WTC11 (cell line): ENCODE measurements at regions not wholly inside any gene's neighbourhood (a gene's known extent, or its start where the extent isn't known, plus 50 kb on each side); places are given as distances from the start of the nearest gene placed in this dataset.

Source experiments
- ATAC-seq: fragments of 200-7000 bp; cut with Tn5 transposase; 2 replicates; pipeline ENCODE4 v1.10.0; 2021; ENCODE audit warnings: mild to moderate bottlenecking, moderate library complexity
- CTCF ChIA-PET: fragments of 300-600 bp; sonication (Branson Sonifier 250); formaldehyde crosslinking; loops from one replicate; lab custom pipeline; 2021; ENCODE audit warnings: antibody characterized with exemption; lab: Charles Lee
- POLR2A ChIA-PET: fragments of 350-600 bp; sonication (Branson Sonifier 250); formaldehyde crosslinking; loops from one replicate; lab custom pipeline; 2021; ENCODE audit warnings: antibody characterized with exemption; lab: Charles Lee
- DNase-seq: peaks from one replicate; pipeline ENCODE4 v3.0.0; 2021; ENCODE audit warnings: low spot score
- H3K27ac Mint-ChIP-seq: 2 replicates; pipeline ENCODE4 v1.8.0; 2021; ENCODE audit warnings: mixed read lengths
- H3K27me3 Mint-ChIP-seq: 2 replicates; pipeline ENCODE4 v1.8.0; 2021; ENCODE audit warnings: low read depth, mild to moderate bottlenecking, moderate library complexity, mixed read lengths
- H3K36me3 Mint-ChIP-seq: 2 replicates; pipeline ENCODE4 v1.8.0; 2021; ENCODE audit warnings: mixed read lengths
- H3K4me1 Mint-ChIP-seq: 2 replicates; pipeline ENCODE4 v1.8.0; 2022; ENCODE audit warnings: mixed read lengths
- H3K4me3 Mint-ChIP-seq: 2 replicates; pipeline ENCODE4 v1.8.0; 2021; ENCODE audit warnings: mild to moderate bottlenecking, moderate library complexity, mixed read lengths
- H3K9me3 Mint-ChIP-seq: 2 replicates; pipeline ENCODE4 v1.8.0; 2021; ENCODE audit warnings: mixed read lengths
- CDX4 ChIP-seq: fragments of 250-450 bp; sonication (Bioruptor Pico); IDR thresholded peaks from 2 replicates; pipeline ENCODE4 v1.9.0; 2021; ENCODE audit warnings: moderate library complexity, mild to moderate bottlenecking, inconsistent platforms, borderline replicate concordance
- CREB1 ChIP-seq: sonication (generic); formaldehyde crosslinking; IDR thresholded peaks from 2 replicates; pipeline ENCODE4 v1.8.0; 2023; ENCODE audit warnings: mild to moderate bottlenecking, missing genetic modification reagents
- CREM ChIP-seq: sonication (generic); formaldehyde crosslinking; IDR thresholded peaks from 2 replicates; pipeline ENCODE4 v1.8.1; 2022; ENCODE audit warnings: mild to moderate bottlenecking, missing genetic modification reagents, moderate library complexity
- E2F4 ChIP-seq: sonication (generic); formaldehyde crosslinking; IDR thresholded peaks from 2 replicates; pipeline ENCODE4 v1.8.1; 2022; ENCODE audit warnings: low read depth, mild to moderate bottlenecking, moderate library complexity, missing genetic modification reagents, borderline replicate concordance
- ERG ChIP-seq: fragments of 250-450 bp; sonication (Bioruptor Pico); IDR thresholded peaks from 2 replicates; pipeline ENCODE4 v1.8.0; 2021; ENCODE audit warnings: mild to moderate bottlenecking
- ESRRA ChIP-seq: sonication (generic); formaldehyde crosslinking; IDR thresholded peaks from 2 replicates; pipeline ENCODE4 v1.8.1; 2022; ENCODE audit warnings: mild to moderate bottlenecking, missing genetic modification reagents, borderline replicate concordance
- ETV6 ChIP-seq: sonication (generic); formaldehyde crosslinking; IDR thresholded peaks from 2 replicates; pipeline ENCODE4 v1.8.1; 2022; ENCODE audit warnings: mild to moderate bottlenecking, missing genetic modification reagents
- FOXJ3 ChIP-seq: sonication (generic); formaldehyde crosslinking; IDR thresholded peaks from 2 replicates; pipeline ENCODE4 v1.9.0; 2021; ENCODE audit warnings: missing genetic modification reagents, mild to moderate bottlenecking, borderline replicate concordance
- HMGXB4 ChIP-seq: sonication (generic); formaldehyde crosslinking; IDR thresholded peaks from 2 replicates; pipeline ENCODE4 v1.8.1; 2023; ENCODE audit warnings: mild to moderate bottlenecking, moderate library complexity, missing genetic modification reagents
- IRF2 ChIP-seq: sonication (generic); formaldehyde crosslinking; IDR thresholded peaks from 2 replicates; pipeline ENCODE4 v1.8.0; 2022; ENCODE audit warnings: low read depth, missing genetic modification reagents, borderline replicate concordance
- MYBL2 ChIP-seq: sonication (generic); formaldehyde crosslinking; IDR thresholded peaks from 2 replicates; pipeline ENCODE4 v1.8.1; 2023; ENCODE audit warnings: mild to moderate bottlenecking, moderate library complexity, missing genetic modification reagents
- NFE2L1 ChIP-seq: sonication (generic); formaldehyde crosslinking; IDR thresholded peaks from 2 replicates; pipeline ENCODE4 v1.8.1; 2023; ENCODE audit warnings: missing genetic modification reagents
- NR1H2 ChIP-seq: sonication (generic); formaldehyde crosslinking; IDR thresholded peaks from 2 replicates; pipeline ENCODE4 v1.9.0; 2021; ENCODE audit warnings: mild to moderate bottlenecking, moderate library complexity, missing genetic modification reagents
- SP1 ChIP-seq: sonication (generic); formaldehyde crosslinking; conservative IDR thresholded peaks from 2 replicates; pipeline ENCODE4 v1.8.1; 2022; ENCODE audit warnings: missing genetic modification reagents
- TEAD4 ChIP-seq: sonication (generic); formaldehyde crosslinking; IDR thresholded peaks from 2 replicates; pipeline ENCODE4 v1.8.0; 2022; ENCODE audit warnings: mild to moderate bottlenecking, missing genetic modification reagents
- ZNF219 ChIP-seq: sonication (generic); formaldehyde crosslinking; IDR thresholded peaks from 2 replicates; pipeline ENCODE4 v1.8.0; 2023; ENCODE audit warnings: missing genetic modification reagents, mild to moderate bottlenecking, borderline replicate concordance
- ZNF281 ChIP-seq: sonication (generic); formaldehyde crosslinking; IDR thresholded peaks from 2 replicates; pipeline ENCODE4 v1.8.0; 2023; ENCODE audit warnings: mild to moderate bottlenecking, missing genetic modification reagents
- ZNF396 ChIP-seq: fragments of 250-450 bp; sonication (Bioruptor Pico); IDR thresholded peaks from 2 replicates; pipeline ENCODE4 v1.8.0; 2021; ENCODE audit warnings: mild to moderate bottlenecking, moderate library complexity, borderline replicate concordance
- TF ChIP-seq, protein P1 (sequence below): sonication (generic); formaldehyde crosslinking; IDR thresholded peaks from 2 replicates; pipeline ENCODE4 v1.8.1; 2023; ENCODE audit warnings: mild to moderate bottlenecking, missing genetic modification reagents, borderline replicate concordance
- TF ChIP-seq, protein P2 (sequence below): sonication (generic); formaldehyde crosslinking; IDR thresholded peaks from 2 replicates; pipeline ENCODE4 v1.8.1; 2022; ENCODE audit warnings: low read depth, missing genetic modification reagents, borderline replicate concordance

DNA sequence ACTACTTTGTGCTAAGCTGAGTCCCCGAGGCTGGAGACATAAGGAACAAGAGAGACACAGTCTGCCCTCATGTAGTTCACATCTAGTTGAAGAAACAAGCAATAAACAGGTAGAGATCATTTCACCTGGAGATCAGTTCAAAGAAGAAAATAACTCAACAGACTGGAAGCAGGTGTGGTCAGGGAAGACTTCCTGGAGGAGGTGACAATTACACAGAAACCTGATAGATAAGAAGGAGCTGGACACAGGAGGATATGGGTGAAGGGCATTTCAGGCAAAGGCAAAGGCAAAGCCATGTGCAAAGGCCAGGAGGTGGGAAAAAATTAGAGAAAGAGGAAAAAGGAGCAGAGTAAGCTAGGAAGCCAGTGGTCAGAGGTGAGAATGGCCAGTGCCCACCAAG is 115.6 kb downstream of the MN1 start:
- no peak for DNase-seq
- CTCF ChIA-PET = no interaction called here

DNA sequence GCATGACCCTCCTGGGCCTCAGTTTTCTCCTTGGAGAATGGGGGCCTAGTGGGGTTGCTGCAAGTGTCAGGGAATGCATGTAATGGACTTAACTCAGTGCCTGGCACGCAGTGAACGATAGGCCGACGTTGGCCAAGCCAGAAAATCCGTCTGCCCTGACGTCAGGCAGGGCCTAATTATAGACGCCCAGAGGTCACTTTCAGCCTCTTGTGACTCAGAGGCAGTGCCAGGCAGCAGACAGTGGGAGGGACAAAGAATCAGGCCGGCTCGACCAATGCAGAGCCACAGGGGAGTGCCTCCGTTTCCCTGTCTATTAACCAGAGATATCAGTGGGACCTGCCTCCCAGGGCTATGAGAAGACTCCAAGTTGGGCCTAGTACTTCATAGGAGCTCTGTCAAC is 115.0 kb downstream of the MN1 start:
- peaks cover 35% of the 10 kb centered on the region for H3K36me3 Mint-ChIP-seq
- H3K4me3 Mint-ChIP-seq = no peak overlapping the region
- ATAC-seq = no peak
- H3K9me3 Mint-ChIP-seq = 0 out of 2 replicates have a peak, but pooled peaks cover 5% of the 10 kb centered on the region
- peaks cover 17% of the 10 kb centered on the region for H3K4me1 Mint-ChIP-seq
- no peak for DNase-seq
- ChIA-PET CTCF (no interaction called here), POLR2A (no interaction called here)
- no peak overlapping the region for H3K27ac Mint-ChIP-seq
- no peaks in the 10 kb centered on the region for H3K27me3 Mint-ChIP-seq
- TF ChIP-seq MYBL2 (CRISPR knock-in tag) = no peak
- TF ChIP-seq E2F4 (CRISPR knock-in tag) = no peak
- TF ChIP-seq HMGXB4 = no peak
- TF ChIP-seq ZNF219 (CRISPR knock-in tag) = no peak
- no peak for TF ChIP-seq IRF2 (CRISPR knock-in tag)
- no peak for TF ChIP-seq ESRRA (CRISPR knock-in tag)
- TF ChIP-seq FOXJ3 (CRISPR knock-in tag) = no peak
- TF ChIP-seq, protein P1, sequence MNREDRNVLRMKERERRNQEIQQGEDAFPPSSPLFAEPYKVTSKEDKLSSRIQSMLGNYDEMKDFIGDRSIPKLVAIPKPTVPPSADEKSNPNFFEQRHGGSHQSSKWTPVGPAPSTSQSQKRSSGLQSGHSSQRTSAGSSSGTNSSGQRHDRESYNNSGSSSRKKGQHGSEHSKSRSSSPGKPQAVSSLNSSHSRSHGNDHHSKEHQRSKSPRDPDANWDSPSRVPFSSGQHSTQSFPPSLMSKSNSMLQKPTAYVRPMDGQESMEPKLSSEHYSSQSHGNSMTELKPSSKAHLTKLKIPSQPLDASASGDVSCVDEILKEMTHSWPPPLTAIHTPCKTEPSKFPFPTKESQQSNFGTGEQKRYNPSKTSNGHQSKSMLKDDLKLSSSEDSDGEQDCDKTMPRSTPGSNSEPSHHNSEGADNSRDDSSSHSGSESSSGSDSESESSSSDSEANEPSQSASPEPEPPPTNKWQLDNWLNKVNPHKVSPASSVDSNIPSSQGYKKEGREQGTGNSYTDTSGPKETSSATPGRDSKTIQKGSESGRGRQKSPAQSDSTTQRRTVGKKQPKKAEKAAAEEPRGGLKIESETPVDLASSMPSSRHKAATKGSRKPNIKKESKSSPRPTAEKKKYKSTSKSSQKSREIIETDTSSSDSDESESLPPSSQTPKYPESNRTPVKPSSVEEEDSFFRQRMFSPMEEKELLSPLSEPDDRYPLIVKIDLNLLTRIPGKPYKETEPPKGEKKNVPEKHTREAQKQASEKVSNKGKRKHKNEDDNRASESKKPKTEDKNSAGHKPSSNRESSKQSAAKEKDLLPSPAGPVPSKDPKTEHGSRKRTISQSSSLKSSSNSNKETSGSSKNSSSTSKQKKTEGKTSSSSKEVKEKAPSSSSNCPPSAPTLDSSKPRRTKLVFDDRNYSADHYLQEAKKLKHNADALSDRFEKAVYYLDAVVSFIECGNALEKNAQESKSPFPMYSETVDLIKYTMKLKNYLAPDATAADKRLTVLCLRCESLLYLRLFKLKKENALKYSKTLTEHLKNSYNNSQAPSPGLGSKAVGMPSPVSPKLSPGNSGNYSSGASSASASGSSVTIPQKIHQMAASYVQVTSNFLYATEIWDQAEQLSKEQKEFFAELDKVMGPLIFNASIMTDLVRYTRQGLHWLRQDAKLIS = no peak
- TF ChIP-seq ETV6 = no peak
- no peak for TF ChIP-seq SP1 (CRISPR knock-in tag)
- TF ChIP-seq NFE2L1 (CRISPR knock-in tag) = no peak
- no peak for TF ChIP-seq ERG (CRISPR knock-in tag)
- no peak for TF ChIP-seq CREM (CRISPR knock-in tag)
- TF ChIP-seq ZNF281 = no peak

More for the DNA sequence above, 115.6 kb downstream of the MN1 start:
- Mint-ChIP-seq H3K27ac (peak overlapping the region; percentile 3; the same call in 1 of the 2 replicates), H3K9me3 (0 out of 2 replicates have a peak, but pooled peaks cover 5% of the 10 kb centered on the region), H3K4me1 (peaks cover 23% of the 10 kb centered on the region), H3K27me3 (no peaks in the 10 kb centered on the region), H3K4me3 (no peak overlapping the region)
- POLR2A ChIA-PET = no interaction called here
- ATAC-seq = no peak
- TF ChIP-seq NR1H2 (CRISPR knock-in tag) (no peak), CDX4 (CRISPR knock-in tag) (no peak), TEAD4 (no peak), CREB1 (CRISPR knock-in tag) (no peak), ZNF396 (CRISPR knock-in tag) (no peak), CREM (CRISPR knock-in tag) (no peak), ETV6 (no peak)
- TF ChIP-seq, protein P2, sequence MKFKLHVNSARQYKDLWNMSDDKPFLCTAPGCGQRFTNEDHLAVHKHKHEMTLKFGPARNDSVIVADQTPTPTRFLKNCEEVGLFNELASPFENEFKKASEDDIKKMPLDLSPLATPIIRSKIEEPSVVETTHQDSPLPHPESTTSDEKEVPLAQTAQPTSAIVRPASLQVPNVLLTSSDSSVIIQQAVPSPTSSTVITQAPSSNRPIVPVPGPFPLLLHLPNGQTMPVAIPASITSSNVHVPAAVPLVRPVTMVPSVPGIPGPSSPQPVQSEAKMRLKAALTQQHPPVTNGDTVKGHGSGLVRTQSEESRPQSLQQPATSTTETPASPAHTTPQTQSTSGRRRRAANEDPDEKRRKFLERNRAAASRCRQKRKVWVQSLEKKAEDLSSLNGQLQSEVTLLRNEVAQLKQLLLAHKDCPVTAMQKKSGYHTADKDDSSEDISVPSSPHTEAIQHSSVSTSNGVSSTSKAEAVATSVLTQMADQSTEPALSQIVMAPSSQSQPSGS (CRISPR knock-in tag) = no peak
- TF ChIP-seq, all 79 proteins: peak for 0
- peaks cover 31% of the 10 kb centered on the region for H3K36me3 Mint-ChIP-seq
